Jurkat, Clone E6-1 (cell line): ENCODE measurements at regions not wholly inside any gene's neighbourhood (a gene's known extent, or its start where the extent isn't known, plus 50 kb on each side); places are given as distances from the start of the nearest gene placed in this dataset.

Source experiments
- DNase-seq: peaks from one replicate; pipeline ENCODE4 v3.0.0-alpha.2; 2011; ENCODE audit warnings: low read depth, low spot score
- H3K4me3 ChIP-seq: 2 replicates; pipeline ENCODE4 v1.5.1; 2011; ENCODE audit warnings: mild to moderate bottlenecking, low read length, control low read depth, moderate library complexity

DNA sequence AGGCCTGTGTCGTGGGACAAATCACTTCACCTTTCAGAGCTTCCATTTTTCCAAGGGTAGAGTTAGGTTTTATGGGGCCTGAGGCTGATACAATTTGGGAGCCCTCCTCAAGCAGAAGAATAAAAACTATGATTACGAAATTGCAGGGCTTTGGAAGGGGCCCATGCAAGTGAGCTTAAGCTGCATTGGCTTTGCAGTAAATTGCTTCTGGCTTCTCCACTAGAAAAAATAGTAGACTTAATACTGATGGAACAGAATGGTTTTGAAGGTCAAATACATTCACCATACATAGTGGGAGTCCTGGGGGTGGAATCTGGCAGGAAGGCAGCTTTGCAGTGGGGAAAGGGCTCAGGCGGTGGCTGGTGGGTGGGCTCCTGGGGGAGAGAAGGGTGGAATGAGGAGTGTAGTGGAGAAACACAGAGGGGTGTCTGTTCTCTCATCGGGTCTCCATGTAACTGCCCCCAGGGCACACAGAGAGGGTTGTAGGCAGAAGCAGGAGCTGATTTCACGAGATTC lies 55.9 kb upstream of the RNF24 start:
- H3K4me3 ChIP-seq: no peak overlapping the region
- DNase-seq: no peak

DNA sequence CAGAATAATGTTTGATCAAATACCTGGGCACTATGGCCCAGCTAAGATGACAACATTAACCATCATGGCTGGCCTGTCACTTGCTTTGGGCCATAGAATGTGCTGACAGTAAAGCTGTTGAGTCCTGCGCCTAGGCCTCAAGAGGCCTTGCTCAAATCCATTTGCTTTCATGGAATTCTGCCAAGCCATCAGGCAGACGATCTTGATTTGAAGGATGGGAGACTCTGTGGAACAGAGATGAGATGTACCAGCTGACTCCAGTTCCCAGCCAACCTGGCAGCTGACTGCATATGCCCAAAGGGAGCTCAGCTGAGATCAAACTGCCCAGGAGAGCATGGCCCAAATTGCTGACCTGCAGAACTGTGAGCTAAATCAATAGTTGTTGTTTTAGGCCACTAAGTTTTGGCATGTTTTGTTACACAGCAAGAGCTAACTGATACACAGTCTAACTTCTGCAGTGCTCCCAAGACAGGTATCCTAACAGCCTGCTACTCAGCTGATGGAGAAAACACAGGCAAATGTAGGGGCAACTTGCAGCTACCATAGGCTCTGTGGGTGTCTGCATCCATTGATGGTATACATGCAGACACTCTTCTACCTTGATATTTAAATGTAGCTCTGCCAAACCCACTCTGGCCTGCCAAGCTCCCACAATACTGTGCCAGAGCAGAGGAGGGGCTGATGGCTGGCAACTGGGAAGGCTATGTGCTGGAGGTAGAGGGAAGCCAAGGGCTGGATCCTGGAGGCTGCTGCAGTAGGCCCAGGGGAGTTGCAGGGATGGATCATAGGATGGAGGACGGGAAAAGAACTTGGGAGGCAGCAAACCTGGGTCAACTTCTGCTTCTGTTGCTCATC lies 55.2 kb upstream of the RNF24 start:
- DNase-seq: no peak
- no peak overlapping the region for H3K4me3 ChIP-seq

DNA sequence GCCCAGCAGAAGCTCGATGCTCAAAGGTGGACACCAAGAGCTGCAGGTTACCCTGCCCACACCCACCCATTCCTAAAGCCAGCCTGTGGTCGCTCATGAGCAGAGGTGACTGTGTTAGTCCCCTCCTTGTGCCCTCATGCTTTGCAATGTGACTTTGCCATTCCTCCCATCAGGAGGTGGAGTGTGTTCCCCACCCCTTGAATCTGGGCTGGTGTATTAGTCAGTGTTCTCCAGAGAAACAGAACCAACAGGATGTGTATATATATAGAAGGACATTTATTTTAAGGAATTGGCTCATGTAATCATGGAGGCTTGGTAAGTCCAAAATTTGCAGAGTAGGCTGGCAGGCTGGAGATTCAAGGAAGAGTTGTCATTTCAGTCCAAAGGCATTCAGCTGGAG lies 54.4 kb upstream of the RNF24 start:
- no peak for DNase-seq
- no peak overlapping the region for H3K4me3 ChIP-seq

DNA sequence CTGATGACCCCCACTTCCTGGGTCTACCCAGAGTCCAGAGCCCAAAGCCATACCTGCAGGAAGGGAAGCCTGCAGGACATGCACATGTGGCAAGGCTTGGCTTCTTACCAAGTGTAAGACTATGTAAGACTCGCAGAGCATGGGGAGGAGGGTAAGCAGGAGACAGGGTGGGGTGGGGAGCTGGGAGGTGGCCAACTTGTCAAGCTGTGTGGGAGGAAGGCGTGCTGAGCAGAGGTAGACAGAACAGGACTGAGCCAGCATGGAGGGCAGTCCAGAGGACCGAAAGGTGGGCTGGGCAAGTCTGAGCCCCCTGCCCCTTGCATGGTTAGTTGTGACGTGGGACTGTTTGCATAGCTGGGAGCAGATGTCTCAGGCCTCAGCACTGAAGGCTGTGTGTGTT lies 53.4 kb upstream of the RNF24 start:
- DNase-seq: no peak

DNA sequence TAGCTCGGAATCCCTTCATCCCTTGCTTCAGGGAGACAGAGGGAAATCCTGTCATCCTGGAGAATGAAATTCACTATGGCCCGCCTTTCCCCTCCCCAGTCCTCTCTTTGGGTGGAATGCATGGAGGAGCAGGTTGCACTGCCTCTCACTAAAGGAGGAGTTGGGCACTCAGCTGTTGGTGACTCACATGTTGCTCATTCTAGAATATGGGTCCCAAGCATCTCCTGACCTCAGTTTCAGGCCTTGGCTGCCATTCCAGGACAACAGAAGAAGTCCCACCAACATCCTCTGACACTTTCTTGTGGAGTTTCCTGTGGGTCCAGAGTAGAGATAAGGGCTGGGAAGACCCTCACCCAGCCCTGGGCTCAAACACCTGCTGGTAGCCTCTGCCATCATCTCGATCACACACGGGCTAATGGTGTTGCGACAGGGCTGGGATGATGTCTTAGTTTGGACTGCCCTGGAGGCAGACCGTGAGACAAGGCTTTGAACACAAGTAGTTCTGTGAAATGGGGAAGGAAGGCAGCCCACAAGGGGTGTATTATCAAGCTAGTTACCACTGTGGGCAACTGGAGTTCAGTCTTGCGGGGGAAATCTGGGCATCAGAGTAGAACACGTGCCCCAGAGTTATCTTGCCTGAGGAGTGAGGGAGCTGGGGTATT lies 52.4 kb upstream of the RNF24 start:
- no peak for DNase-seq
- H3K4me3 ChIP-seq: no peak overlapping the region

More for the DNA sequence above, 53.4 kb upstream of the RNF24 start:
- no peak overlapping the region for H3K4me3 ChIP-seq

DNA sequence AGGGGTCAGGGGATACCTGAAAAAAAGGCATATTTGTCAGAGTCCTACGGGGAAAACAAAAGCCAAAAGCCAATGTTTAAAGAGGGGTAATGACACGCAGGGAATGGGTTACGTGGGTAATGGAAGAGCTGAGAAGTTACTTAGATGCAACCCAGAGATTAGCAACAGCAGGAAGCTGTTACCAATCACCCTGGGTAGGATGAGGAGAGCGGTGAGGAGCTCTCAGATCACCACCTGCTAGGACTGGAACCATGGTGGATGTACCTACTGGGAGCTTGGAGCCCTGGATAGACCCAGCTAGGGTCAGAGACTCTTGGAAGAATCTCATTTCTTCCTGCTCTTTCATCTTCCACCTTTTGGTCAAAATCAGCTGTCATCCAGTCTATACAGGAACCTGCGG lies 51.2 kb upstream of the RNF24 start:
- no peak overlapping the region for H3K4me3 ChIP-seq
- DNase-seq: peak; percentile 38

DNA sequence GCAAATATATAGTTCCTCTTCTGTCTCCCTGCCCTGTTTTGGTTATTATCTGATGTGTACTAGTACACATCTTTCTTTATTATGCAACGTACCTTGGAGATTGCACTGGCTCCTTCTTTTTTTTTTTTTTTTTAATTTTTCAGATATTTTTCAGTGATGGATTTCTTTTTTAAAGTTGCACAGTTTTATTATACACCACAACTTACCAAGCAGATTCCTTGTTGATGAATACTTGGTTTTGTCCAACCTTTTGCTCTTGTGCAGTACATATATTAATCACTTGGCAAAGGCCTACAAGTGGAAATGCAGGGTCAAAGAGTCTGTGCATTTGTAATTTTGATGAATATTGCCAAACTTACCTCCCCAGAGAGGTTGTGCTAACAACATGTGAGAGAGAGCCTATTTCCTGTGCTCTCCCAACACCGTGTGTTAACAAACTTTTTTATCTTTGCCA lies 50.1 kb upstream of the RNF24 start:
- no peak overlapping the region for H3K4me3 ChIP-seq
- peak; percentile 40 for DNase-seq
